ENCODE measurements at regions not wholly inside any gene's neighbourhood (a gene's known extent, or its start where the extent isn't known, plus 50 kb on each side); places are given as distances from the start of the nearest gene placed in this dataset.

- peaks cover 0 to 11% (median 3%) of the 10 kb centered on the region in 3 donors for H3K27me3 ChIP-seq (ENCODE audit: control insufficient read depth in 3 of 3, insufficient read depth in 3 of 3, low read length in 2 of 3)
- ATAC-seq (ENCODE audit: insufficient read depth, low FRiP score), result no peak
- peaks cover 0 to 4% (median 0%) of the 10 kb centered on the region in 4 donors for H3K9me3 ChIP-seq (ENCODE audit: control insufficient read depth in 4 of 4, insufficient read depth in 3 of 4, low read length in 3 of 4)
- no peak for TF ChIP-seq CTCF (IDR thresholded peaks at IDR 0.05; ENCODE audit: control extremely low read depth, extremely low read depth)
- no peak overlapping the region for H3K27ac ChIP-seq (ENCODE audit: low read depth in 1 of 2, low read length in 1 of 2)
- no peak for DNase-seq
- H3K4me3 ChIP-seq, result no peak overlapping the region
- no peaks in the 10 kb centered on the region for H3K4me1 ChIP-seq (ENCODE audit: control insufficient read depth in 5 of 5, insufficient read depth in 5 of 5, low read length in 5 of 5)
- H3K9ac ChIP-seq (ENCODE audit: insufficient read depth in 1 of 2, low read length in 2 of 2), result no peak overlapping the region
- 89 to 92% methylated on average over 6 of the region's 6 CpGs for WGBS, 2 donors
- H3K36me3 ChIP-seq (ENCODE audit: control insufficient read depth in 4 of 4, insufficient read depth in 4 of 4, low read length in 4 of 4), result no peaks in the 10 kb centered on the region
Observed at GRCh38 chr13:111620166-111620565, 299.7 kb downstream of the TEX29 start.

DNA sequence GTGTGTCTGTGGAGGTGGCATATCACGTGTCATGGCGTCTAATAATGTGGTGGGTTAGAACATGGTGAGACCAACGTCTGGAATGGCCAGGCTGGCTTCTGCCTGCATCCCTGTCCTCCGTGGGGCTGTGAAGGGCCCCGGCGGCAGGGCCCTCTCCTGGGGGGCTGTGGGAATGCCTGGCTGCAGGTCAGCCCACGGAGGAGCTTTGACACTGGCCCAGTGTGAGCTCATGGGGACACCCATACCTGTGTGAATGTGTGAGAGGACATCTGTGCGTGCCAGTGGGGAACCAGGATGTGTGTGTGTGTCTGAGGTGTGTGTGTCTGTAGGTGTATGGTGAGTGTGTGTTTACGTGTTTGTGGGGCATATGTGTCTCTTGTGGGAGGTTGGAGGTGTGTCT, 300.1 kb downstream of the TEX29 start:
- DNase-seq, result no peak
- WGBS, 2 donors, result 87 to 92% methylated on average over 9 of the region's 9 CpGs
- no peak overlapping the region for H3K9ac ChIP-seq (ENCODE audit: insufficient read depth in 1 of 2, low read length in 2 of 2)
- H3K27me3 ChIP-seq (ENCODE audit: control insufficient read depth in 3 of 3, insufficient read depth in 3 of 3, low read length in 2 of 3), result peaks cover 0 to 11% (median 3%) of the 10 kb centered on the region in 3 donors
- no peaks in the 10 kb centered on the region for H3K4me1 ChIP-seq (ENCODE audit: control insufficient read depth in 5 of 5, insufficient read depth in 5 of 5, low read length in 5 of 5)
- H3K9me3 ChIP-seq (ENCODE audit: control insufficient read depth in 4 of 4, insufficient read depth in 3 of 4, low read length in 3 of 4), result peaks cover 0 to 4% (median 0%) of the 10 kb centered on the region in 4 donors
- no peak for TF ChIP-seq CTCF (IDR thresholded peaks at IDR 0.05; ENCODE audit: control extremely low read depth, extremely low read depth)
- no peak overlapping the region for H3K27ac ChIP-seq (ENCODE audit: low read depth in 1 of 2, low read length in 1 of 2)
- ATAC-seq (ENCODE audit: insufficient read depth, low FRiP score), result no peak
- no peak overlapping the region for H3K4me3 ChIP-seq
- no peaks in the 10 kb centered on the region for H3K36me3 ChIP-seq (ENCODE audit: control insufficient read depth in 4 of 4, insufficient read depth in 4 of 4, low read length in 4 of 4)

DNA sequence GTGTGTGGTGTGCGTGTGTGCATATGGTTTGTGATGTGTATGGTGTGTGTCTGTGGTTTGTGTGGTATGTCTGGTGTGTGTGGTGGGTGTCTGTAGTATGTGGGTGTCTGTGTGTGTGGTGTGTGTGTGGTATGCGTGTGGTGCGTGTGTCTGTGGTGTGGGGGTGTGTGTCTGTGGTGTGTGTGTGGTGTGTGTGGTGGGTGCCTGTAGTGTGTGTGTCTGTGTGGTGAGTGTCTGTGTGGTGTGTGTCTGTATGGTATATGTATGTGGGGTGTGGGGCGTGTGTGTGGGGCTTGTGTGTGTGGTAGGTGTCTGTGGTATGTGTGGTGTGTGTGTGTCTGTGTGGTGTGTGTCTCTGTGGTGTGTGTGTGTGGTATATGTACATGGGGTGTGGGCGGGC, 300.7 kb downstream of the TEX29 start:
- no peak for ATAC-seq (ENCODE audit: insufficient read depth, low FRiP score)
- WGBS, 2 donors, result 95 to 97% methylated on average over 5 of the region's 5 CpGs
- H3K9ac ChIP-seq (ENCODE audit: insufficient read depth in 1 of 2, low read length in 2 of 2), result no peak overlapping the region
- H3K27me3 ChIP-seq (ENCODE audit: control insufficient read depth in 3 of 3, insufficient read depth in 3 of 3, low read length in 2 of 3), result peaks cover 0 to 11% (median 3%) of the 10 kb centered on the region in 3 donors
- H3K27ac ChIP-seq (ENCODE audit: low read depth in 1 of 2, low read length in 1 of 2), result no peak overlapping the region
- H3K4me3 ChIP-seq, result no peak overlapping the region
- H3K36me3 ChIP-seq (ENCODE audit: control insufficient read depth in 4 of 4, insufficient read depth in 4 of 4, low read length in 4 of 4), result no peaks in the 10 kb centered on the region
- DNase-seq, result no peak
- no peak for TF ChIP-seq CTCF (IDR thresholded peaks at IDR 0.05; ENCODE audit: control extremely low read depth, extremely low read depth)
- H3K9me3 ChIP-seq (ENCODE audit: control insufficient read depth in 4 of 4, insufficient read depth in 3 of 4, low read length in 3 of 4), result peaks cover 0 to 4% (median 0%) of the 10 kb centered on the region in 4 donors
- H3K4me1 ChIP-seq (ENCODE audit: control insufficient read depth in 5 of 5, insufficient read depth in 5 of 5, low read length in 5 of 5), result no peaks in the 10 kb centered on the region

- Histone ChIP-seq H3K27me3 (ENCODE audit: control insufficient read depth in 3 of 3, insufficient read depth in 3 of 3, low read length in 2 of 3) (peaks cover 0 to 14% (median 2%) of the 10 kb centered on the region in 3 donors), H3K9ac (ENCODE audit: insufficient read depth in 1 of 2, low read length in 2 of 2) (no peak overlapping the region), H3K4me1 (ENCODE audit: control insufficient read depth in 5 of 5, insufficient read depth in 5 of 5, low read length in 5 of 5) (no peaks in the 10 kb centered on the region), H3K27ac (ENCODE audit: low read depth in 1 of 2, low read length in 1 of 2) (no peak overlapping the region), H3K9me3 (ENCODE audit: control insufficient read depth in 4 of 4, insufficient read depth in 3 of 4, low read length in 3 of 4) (peaks cover 0 to 4% (median 0%) of the 10 kb centered on the region in 4 donors), H3K4me3 (no peak overlapping the region), H3K36me3 (ENCODE audit: control insufficient read depth in 4 of 4, insufficient read depth in 4 of 4, low read length in 4 of 4) (no peaks in the 10 kb centered on the region)
- TF ChIP-seq CTCF (IDR thresholded peaks at IDR 0.05; ENCODE audit: control extremely low read depth, extremely low read depth), result no peak
- DNase-seq (no peak), ATAC-seq (ENCODE audit: insufficient read depth, low FRiP score) (no peak)
- WGBS, 2 donors, result 88 to 95% methylated on average over 21 of the region's 21 CpGs
Observed at GRCh38 chr13:111622051-111622531, 301.6 kb downstream of the TEX29 start.
